Brain microvascular endothelial cell (primary cell): ENCODE measurements at regions not wholly inside any gene's neighbourhood (a gene's known extent, or its start where the extent isn't known, plus 50 kb on each side); places are given as distances from the start of the nearest gene placed in this dataset.

Source experiments
- DNase-seq: peaks from one replicate; pipeline ENCODE4 v3.0.0-alpha.2; 2020
- H3K27ac ChIP-seq: fragments of 250-450 bp; sonication (Bioruptor Pico); 2 replicates; pipeline ENCODE4 v1.5.1; 2020; ENCODE audit warnings: mild to moderate bottlenecking, moderate library complexity
- H3K27me3 ChIP-seq: fragments of 250-450 bp; sonication (Bioruptor Pico); replicated peaks from 2 replicates; pipeline ENCODE4 v1.5.1; 2020; ENCODE audit warnings: mild to moderate bottlenecking
- H3K36me3 ChIP-seq: fragments of 250-450 bp; sonication (Bioruptor Pico); replicated peaks from 2 replicates; pipeline ENCODE4 v1.5.1; 2020; ENCODE audit warnings: mild to moderate bottlenecking
- H3K4me3 ChIP-seq: 2 replicates; pipeline ENCODE4 v1.5.1; 2011; ENCODE audit warnings: low read depth, mild to moderate bottlenecking, control low read depth, low read length, moderate library complexity
- CTCF ChIP-seq: IDR thresholded peaks from 2 replicates; pipeline ENCODE4 v1.5.1; 2011; ENCODE audit warnings: low read depth, mild to moderate bottlenecking, moderate library complexity, low read length, control low read depth, inconsistent platforms; ENCODE audit errors: missing control alignments
- in situ Hi-C: cut with HindIII; loops from 2 replicates; pipeline ENCODE4 v1.10.0; 2017; ENCODE audit warnings: low sequenced_read_pairs, low pct_ligation_motif_present

GRCh38 chr9:673966-674526, 167.5 kb upstream of the DMRT1 start:
- Histone ChIP-seq H3K4me3 (no peak overlapping the region), H3K36me3 (no peaks in the 10 kb centered on the region), H3K27me3 (no peaks in the 10 kb centered on the region), H3K27ac (no peak overlapping the region)
- no peak for TF ChIP-seq CTCF
- no peak for DNase-seq
- in situ Hi-C loops = no loop called here

- Histone ChIP-seq H3K27me3 (no peaks in the 10 kb centered on the region), H3K4me3 (no peak overlapping the region), H3K27ac (no peak overlapping the region), H3K36me3 (no peaks in the 10 kb centered on the region)
- DNase-seq = no peak
- TF ChIP-seq CTCF = no peak
- in situ Hi-C loops = no loop called here
Observed at GRCh38 chr9:675697-676370, 165.7 kb upstream of the DMRT1 start.

- TF ChIP-seq CTCF = no peak
- DNase-seq = no peak
- Histone ChIP-seq H3K27me3 (no peaks in the 10 kb centered on the region), H3K4me3 (no peak overlapping the region), H3K36me3 (no peaks in the 10 kb centered on the region), H3K27ac (no peak overlapping the region)
- in situ Hi-C loops = no loop called here
Observed at GRCh38 chr9:676780-677438, 164.6 kb upstream of the DMRT1 start.

- H3K27me3 ChIP-seq = no peaks in the 10 kb centered on the region
- DNase-seq = no peak
- no peak overlapping the region for H3K27ac ChIP-seq
- no peak for TF ChIP-seq CTCF
- no peaks in the 10 kb centered on the region for H3K36me3 ChIP-seq
- no peak overlapping the region for H3K4me3 ChIP-seq
- in situ Hi-C loops = no loop called here
Observed at GRCh38 chr9:677461-678097, 163.9 kb upstream of the DMRT1 start.

- H3K4me3 ChIP-seq = no peak overlapping the region
- no peaks in the 10 kb centered on the region for H3K27me3 ChIP-seq
- TF ChIP-seq CTCF = no peak
- no peak for DNase-seq
- no peak overlapping the region for H3K27ac ChIP-seq
- in situ Hi-C loops = no loop called here
- no peaks in the 10 kb centered on the region for H3K36me3 ChIP-seq
Observed at GRCh38 chr9:678897-679296, 162.6 kb upstream of the DMRT1 start.
